ENCODE measurements at regions not wholly inside any gene's neighbourhood (a gene's known extent, or its start where the extent isn't known, plus 50 kb on each side); places are given as distances from the start of the nearest gene placed in this dataset.

DNA sequence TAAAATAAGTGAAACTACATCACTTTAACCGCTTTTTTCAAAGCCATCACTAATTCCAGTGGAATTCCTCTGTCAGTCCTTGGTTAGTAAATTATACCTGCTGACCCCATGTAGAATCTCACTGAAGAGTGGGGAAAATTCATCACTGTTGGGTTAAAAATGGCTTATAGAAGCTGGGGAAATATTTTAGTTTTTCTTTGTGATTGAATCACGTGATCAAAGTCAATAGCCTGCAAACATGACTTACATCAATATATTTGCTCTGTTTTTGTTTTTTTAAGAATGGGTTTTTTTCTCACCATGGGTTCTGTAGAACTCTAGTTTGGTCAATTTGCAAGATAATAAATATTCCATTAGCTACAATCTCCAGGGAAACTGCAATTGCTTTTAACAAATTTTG lies 445.2 kb upstream of the FAM47C start:
- TF ChIP-seq EZH2 (IDR thresholded peaks at IDR 0.05; ENCODE audit: insufficient read depth, poor library complexity, severe bottlenecking), result no peak
- no peak for TF ChIP-seq EZH2phosphoT487 (IDR thresholded peaks at IDR 0.05; ENCODE audit: insufficient read depth, low read depth)

Measured in GM23248 (cell line).